HG02642 (cell line): ENCODE measurements at regions not wholly inside any gene's neighbourhood (a gene's known extent, or its start where the extent isn't known, plus 50 kb on each side); places are given as distances from the start of the nearest gene placed in this dataset.
"Not testable (repeated sequence)": the region's sequence is repeated elsewhere in the genome, so short reads cannot be mapped to it uniquely, and the experiment has no call there.

Experiments
- ATAC-seq: cut with Tn5 transposase; IDR thresholded peaks from one replicate; pipeline ENCODE4 v1.9.1; 2021; ENCODE audit warnings: mild to moderate bottlenecking; ENCODE audit not compliant: unreplicated experiment, poor library complexity

DNA sequence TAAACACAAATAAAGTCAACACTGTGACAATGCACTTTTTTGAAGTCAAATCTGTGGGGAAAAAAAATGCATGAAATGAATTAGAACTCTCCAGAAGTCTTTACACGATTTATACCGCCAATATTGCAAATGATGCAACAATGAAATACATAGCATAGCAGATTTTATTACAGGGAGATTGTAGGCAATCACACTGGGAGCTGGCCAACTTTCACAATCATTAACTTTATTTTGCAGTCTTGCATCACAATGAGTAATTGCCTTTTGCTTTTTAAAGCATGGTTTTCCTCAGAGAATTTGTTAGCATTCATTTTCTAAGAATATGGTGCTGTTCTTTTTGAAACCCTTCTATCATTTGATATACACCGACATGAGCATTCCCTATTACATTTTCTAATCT, 366.4 kb upstream of the FSIP2 start:
- no peak for ATAC-seq

GRCh38 chr2:185373229-185373628, 365.4 kb upstream of the FSIP2 start:
- no peak for ATAC-seq

DNA sequence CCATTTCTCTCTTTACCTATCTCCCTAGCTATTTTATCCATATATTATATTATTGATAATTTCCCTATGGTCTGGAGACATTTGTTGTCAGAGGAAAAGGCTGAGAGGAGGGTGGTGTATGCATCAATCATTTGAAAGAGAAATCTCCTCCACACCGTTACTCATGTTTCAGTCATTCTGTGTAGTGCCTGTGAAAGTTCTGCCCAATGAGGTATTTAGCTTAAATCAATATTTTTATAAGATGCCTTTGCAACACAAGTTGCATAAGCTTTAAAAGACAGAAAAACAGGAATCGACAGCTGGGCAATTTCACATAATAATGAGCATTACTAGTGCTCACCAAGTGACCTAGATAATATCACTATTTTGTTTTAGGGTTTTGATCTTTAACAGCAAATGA, 363.7 kb upstream of the FSIP2 start:
- no peak for ATAC-seq

DNA sequence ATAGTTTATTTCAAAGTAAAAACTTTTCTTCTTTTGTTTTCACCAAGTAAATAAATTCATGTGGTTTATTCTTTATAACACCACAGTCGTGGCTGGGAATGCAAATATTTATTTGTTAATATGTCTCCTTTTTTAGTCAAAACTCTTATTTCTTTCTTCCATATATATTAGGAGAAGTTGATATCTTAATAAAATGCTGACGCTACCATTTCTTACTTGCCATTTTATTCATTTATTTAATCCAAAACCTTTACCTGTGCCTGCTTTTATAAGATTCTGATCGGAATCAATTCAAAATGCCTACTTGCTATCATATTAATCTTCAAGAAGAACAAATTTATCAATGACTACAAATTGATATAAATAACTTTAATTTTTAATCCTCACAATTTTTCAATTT, 362.9 kb upstream of the FSIP2 start:
- no peak for ATAC-seq

GRCh38 chr2:185381631-185382030, 357.0 kb upstream of the FSIP2 start:
- no peak for ATAC-seq

DNA sequence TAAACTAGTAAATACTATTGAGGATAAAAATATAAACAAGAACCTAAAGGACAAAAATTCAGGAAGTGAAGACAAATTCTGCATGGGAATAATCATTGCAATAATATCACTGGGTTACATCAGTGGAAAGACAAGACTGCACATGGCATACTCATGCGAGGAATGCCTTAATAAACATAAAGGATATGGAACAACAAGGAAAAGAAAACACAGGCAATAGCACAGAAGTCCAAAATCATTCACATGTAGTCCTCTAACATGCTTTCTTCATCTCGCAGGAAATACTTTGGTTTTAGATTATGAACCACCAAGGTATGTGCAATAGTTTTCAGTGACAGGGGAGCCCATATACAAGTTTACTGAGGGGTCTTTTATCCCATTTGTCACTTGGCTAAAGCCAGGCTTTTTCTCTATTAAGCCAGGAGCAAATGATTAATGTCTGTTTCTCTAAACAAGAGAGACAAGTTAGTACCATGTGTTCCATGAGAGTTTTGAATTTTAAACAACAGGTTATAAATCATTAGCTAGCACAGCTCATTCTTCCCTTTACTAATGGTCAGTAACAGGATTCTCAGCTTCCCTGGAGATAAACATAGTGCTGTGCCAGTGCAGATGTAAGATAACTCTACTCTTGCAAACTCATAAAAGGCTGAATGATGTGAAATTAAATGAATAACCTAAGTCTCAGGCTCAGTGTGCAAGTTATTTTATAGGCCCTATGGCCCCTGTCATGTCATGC, 353.6 kb upstream of the FSIP2 start:
- no peak for ATAC-seq

- ATAC-seq, result no peak
Measured at GRCh38 chr2:185388226-185388625, 350.4 kb upstream of the FSIP2 start.

DNA sequence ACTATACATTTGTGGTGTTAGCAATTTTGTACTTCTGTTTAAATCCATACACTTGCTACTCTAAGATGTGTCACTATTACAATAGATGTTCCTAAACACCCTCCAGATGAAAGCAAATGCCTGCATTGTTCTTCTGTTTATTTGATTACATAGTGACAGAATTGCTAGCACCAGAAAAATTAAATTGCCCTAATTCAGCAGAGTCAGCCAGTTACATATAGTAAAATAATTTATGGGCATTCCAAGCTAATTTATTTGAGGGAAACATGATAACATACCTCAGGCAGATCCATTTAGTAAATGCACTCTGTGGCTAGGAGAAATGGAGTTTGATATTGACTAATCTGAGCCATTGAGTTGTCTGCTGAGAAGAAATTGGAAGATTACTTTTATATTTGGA, 347.1 kb upstream of the FSIP2 start:
- no peak for ATAC-seq

DNA sequence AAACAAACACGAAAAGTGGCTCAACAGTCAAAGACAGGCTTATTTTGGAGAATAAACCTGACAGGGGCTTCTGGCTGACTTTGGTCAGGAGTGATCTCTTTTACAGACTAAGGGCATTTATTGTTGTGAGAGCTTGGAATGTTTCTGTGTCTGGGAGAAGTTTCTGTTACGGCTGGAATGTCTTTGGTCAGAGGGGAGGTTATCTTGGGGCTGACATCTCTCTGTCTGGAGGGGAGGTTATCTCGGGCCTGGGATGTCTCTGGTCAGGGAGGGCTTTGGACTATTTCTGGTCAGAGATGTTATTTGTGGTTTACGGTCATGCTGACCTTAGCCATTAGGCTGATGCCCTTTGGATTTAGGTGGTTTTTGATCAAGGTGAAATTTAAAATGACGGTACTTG, 345.5 kb upstream of the FSIP2 start:
- ATAC-seq, result no peak

DNA sequence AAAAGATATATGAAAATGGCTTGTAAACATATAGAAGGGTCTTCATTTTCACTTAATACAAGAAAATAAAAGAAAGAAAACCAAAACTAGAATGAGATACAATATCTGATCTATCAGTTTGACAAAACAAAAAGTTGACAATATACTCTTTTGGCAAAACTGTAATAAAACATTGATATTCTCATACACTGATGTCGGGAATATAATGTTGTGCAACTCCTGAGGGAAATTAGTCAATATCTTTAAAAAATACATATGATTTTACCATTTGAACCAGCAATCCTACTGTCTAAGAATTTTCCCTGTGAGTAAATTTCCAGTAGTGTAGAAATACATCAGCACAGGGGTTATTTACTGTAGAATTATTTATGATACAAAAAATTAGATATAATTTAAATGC, 336.1 kb upstream of the FSIP2 start:
- no peak for ATAC-seq

DNA sequence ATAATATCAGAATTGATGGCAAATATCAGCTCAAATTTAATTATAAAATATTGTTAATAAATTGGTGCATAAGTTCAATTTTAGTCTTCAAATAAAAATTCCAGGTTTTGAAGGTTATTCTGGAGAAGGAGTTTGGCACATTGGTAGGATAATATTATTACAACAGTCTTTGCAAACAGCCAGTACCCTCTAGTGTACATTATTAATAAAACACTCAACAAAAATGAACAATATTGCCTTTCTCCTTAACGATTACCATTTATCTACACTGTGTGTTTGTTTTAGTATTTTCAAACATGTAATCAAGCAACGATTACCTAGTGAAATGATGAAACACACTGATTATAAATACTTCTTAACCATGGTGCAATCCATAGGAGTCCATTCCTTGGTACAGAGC, 334.0 kb upstream of the FSIP2 start:
- no peak for ATAC-seq

DNA sequence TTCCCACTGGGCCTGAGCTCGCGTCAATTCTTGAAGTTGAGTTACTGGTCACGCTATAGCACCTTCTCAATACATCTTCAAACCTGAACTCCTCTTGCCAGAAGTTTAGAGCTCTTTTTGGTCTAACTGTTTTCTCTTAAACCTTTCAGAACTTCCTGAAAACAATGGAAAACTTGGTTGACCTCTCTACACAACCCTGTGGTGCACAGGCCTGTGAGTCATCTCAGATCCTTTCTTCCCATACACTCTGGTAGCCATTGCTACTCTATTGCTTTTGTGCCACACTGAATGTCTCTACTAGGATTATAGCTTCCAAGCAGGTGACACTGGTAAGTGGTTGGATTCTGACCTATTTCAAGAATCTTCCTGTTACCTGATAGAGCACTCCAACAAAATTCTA, 321.5 kb upstream of the FSIP2 start:
- no peak for ATAC-seq

GRCh38 chr2:185417688-185418087, 320.9 kb upstream of the FSIP2 start:
- ATAC-seq, result no peak

- ATAC-seq, result not testable (repeated sequence)
Measured at GRCh38 chr2:185424958-185425629, 313.5 kb upstream of the FSIP2 start.

DNA sequence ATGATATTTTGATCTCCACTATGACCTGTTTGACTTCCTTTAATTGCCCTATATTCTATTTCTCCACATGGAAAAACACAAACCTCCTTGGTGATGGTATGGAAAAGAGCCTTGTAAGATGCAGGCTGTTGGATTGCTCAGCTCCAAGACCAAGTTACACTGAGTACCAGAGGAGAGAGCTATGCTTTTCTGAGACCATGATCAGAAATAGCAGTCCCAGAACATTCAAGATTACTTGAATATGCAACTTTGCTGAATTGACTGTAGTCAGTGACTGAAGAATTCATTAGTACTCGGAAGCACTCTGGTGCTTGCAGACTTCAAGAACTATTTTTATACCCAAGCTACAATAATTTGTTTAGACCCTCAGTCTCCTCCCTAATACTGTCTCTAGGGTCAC, 310.6 kb upstream of the FSIP2 start:
- ATAC-seq, result no peak

GRCh38 chr2:185433824-185434223, 304.8 kb upstream of the FSIP2 start:
- no peak for ATAC-seq

GRCh38 chr2:185436787-185437372, 301.7 kb upstream of the FSIP2 start:
- no peak for ATAC-seq

DNA sequence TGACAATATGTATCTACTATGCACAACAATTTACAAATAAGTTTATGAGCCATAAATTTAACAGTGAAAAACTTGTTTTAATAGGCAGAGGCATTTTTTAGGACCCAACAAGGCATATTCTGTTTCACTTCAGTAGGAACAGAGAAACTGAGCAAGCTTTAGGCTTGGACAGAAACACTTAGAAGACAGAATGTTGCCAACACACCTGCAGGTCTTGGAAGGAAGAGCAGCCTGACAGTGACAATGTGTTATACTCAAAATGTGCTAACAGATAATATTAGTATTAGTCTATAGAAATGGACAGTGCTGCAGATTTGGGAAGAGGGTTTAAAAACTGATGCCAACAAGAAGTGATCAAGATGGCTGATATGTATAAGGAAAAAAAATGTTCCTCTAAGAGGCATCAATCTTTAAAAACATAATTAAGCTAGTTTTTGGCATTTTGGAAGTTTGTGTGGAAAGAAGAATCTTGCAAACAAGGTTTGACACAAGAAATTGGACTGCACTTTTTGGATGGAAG, 297.1 kb upstream of the FSIP2 start:
- ATAC-seq, result no peak

GRCh38 chr2:185456517-185456916, 282.1 kb upstream of the FSIP2 start:
- ATAC-seq, result no peak

DNA sequence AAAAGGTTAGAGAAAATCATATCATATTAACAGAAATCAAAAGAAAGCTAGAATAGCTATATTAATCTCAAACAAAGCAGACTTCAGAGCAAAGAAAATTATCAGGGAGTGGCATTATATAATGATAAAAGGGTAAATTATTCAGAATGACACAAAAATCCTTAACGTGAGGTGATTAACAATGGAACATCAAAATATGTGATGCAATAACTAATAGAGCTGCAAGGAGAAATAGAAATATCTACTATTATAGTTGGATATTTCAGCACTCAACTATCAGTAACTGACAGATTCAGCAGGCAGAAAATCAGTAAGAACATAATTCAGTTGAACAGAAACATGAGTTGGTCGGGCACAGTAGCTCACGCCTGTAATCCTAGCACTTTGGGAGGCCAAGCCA, 275.1 kb upstream of the FSIP2 start:
- ATAC-seq, result no peak

GRCh38 chr2:185466915-185467314, 271.7 kb upstream of the FSIP2 start:
- ATAC-seq, result no peak

DNA sequence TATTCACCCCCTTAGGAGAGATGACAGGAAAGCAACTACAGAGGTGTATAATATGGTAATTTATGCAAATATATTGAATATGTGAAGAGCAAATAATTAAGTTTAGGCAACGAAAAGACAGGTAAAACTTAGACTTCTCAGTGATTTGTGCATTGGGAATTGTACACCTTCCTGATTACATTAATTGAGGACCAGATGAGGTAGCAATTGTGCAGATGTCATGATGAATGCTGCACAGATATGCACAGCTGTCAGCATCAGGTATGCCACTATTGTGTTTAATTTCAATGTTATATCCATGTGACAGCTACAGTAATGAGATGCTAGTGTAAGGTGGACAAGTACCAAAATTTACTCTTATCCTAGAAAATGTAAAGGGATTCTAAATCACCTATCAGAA, 267.2 kb upstream of the FSIP2 start:
- no peak for ATAC-seq
